H9 (cell line): ENCODE measurements at regions not wholly inside any gene's neighbourhood (a gene's known extent, or its start where the extent isn't known, plus 50 kb on each side); places are given as distances from the start of the nearest gene placed in this dataset.

Experiments
- DNase-seq: peaks from one replicate; pipeline ENCODE4 v3.0.0-alpha.2; 2017
- H2AFZ ChIP-seq: one replicate; pipeline ENCODE4 v1.6.1; 2013; ENCODE audit warnings: mild to moderate bottlenecking, low read length, control low read depth, moderate library complexity
- H2AK5ac ChIP-seq: 2 replicates; pipeline ENCODE4 v1.6.1; 2013; ENCODE audit warnings: low read length, control low read depth, mixed read lengths; ENCODE audit not compliant: insufficient read length
- H2BK120ac ChIP-seq: one replicate; pipeline ENCODE4 v1.6.1; 2013; ENCODE audit warnings: low read depth, mild to moderate bottlenecking, low read length, control low read depth, inconsistent platforms; ENCODE audit not compliant: poor library complexity, severe bottlenecking
- H2BK12ac ChIP-seq: 2 replicates; pipeline ENCODE4 v1.6.1; 2013; ENCODE audit warnings: low read length, control low read depth, mixed read lengths, low read depth; ENCODE audit not compliant: insufficient read length
- H2BK15ac ChIP-seq: 2 replicates; pipeline ENCODE4 v1.6.1; 2013; ENCODE audit warnings: low read depth, low read length, control low read depth
- H2BK20ac ChIP-seq: one replicate; pipeline ENCODE4 v1.6.1; 2013; ENCODE audit warnings: low read depth, mild to moderate bottlenecking, low read length, control low read depth, inconsistent platforms; ENCODE audit not compliant: poor library complexity, severe bottlenecking
- H2BK5ac ChIP-seq: 2 replicates; pipeline ENCODE4 v1.6.1; 2013; ENCODE audit warnings: low read length, control low read depth, mixed read lengths; ENCODE audit not compliant: insufficient read length
- H3K14ac ChIP-seq: 2 replicates; pipeline ENCODE4 v1.6.1; 2013; ENCODE audit warnings: low read length, control low read depth; ENCODE audit not compliant: insufficient read depth
- H3K18ac ChIP-seq: 2 replicates; pipeline ENCODE4 v1.6.1; 2013; ENCODE audit warnings: low read depth, mild to moderate bottlenecking, mixed read lengths, low read length, control low read depth; ENCODE audit not compliant: insufficient read length
- H3K23ac ChIP-seq: 2 replicates; pipeline ENCODE4 v1.6.1; 2013; ENCODE audit warnings: low read length, control low read depth, mixed read lengths, low read depth; ENCODE audit not compliant: insufficient read length
- H3K23me2 ChIP-seq: 2 replicates; pipeline ENCODE4 v1.6.1; 2013; ENCODE audit warnings: low read depth, mild to moderate bottlenecking, mixed read lengths, low read length, control low read depth; ENCODE audit not compliant: insufficient read length, poor library complexity, severe bottlenecking
- H3K27ac ChIP-seq: 2 replicates; pipeline ENCODE4 v1.5.1; 2013; ENCODE audit warnings: low read length, control low read depth, mixed read lengths, low read depth; ENCODE audit not compliant: insufficient read length
- H3K27me3 ChIP-seq: 2 replicates; pipeline ENCODE4 v1.6.1; 2013; ENCODE audit warnings: low read length, control low read depth, inconsistent platforms; ENCODE audit not compliant: insufficient read depth
- H3K4ac ChIP-seq: 2 replicates; pipeline ENCODE4 v1.6.1; 2013; ENCODE audit warnings: low read depth, mild to moderate bottlenecking, control low read depth, inconsistent platforms, low read length, moderate library complexity
- H3K4me1 ChIP-seq: 2 replicates; pipeline ENCODE4 v1.6.1; 2013; ENCODE audit warnings: low read length, control low read depth, inconsistent platforms; ENCODE audit not compliant: insufficient read depth
- H3K4me2 ChIP-seq: 2 replicates; pipeline ENCODE4 v1.6.1; 2013; ENCODE audit warnings: low read length, control low read depth, mixed read lengths; ENCODE audit not compliant: insufficient read length, insufficient read depth
- H3K56ac ChIP-seq: 2 replicates; pipeline ENCODE4 v1.6.1; 2013; ENCODE audit warnings: low read depth, mild to moderate bottlenecking, mixed read lengths, low read length, control low read depth; ENCODE audit not compliant: insufficient read length
- H3K79me1 ChIP-seq: 2 replicates; pipeline ENCODE4 v1.6.1; 2013; ENCODE audit warnings: low read depth, mild to moderate bottlenecking, moderate library complexity, low read length, control low read depth, inconsistent platforms; ENCODE audit not compliant: insufficient read depth, poor library complexity, severe bottlenecking
- H3K79me2 ChIP-seq: 2 replicates; pipeline ENCODE4 v1.6.1; 2013; ENCODE audit warnings: low read length, control low read depth, inconsistent platforms; ENCODE audit not compliant: insufficient read depth
- H3K9ac ChIP-seq: 2 replicates; pipeline ENCODE4 v1.6.1; 2013; ENCODE audit warnings: low read length, control low read depth, mixed read lengths; ENCODE audit not compliant: insufficient read length; ENCODE audit errors: extremely low read depth
- H3K9me3 ChIP-seq: one replicate; pipeline ENCODE4 v1.6.1; 2013; ENCODE audit warnings: low read depth, low read length, inconsistent platforms; ENCODE audit not compliant: control insufficient read depth
- H3T11ph ChIP-seq: one replicate; pipeline ENCODE4 v1.6.1; 2013; ENCODE audit warnings: mild to moderate bottlenecking, low read length, control low read depth, inconsistent platforms
- H4K20me1 ChIP-seq: one replicate; pipeline ENCODE4 v1.6.1; 2013; ENCODE audit not compliant: control insufficient read depth, insufficient read length, insufficient read depth
- H4K5ac ChIP-seq: 2 replicates; pipeline ENCODE4 v1.6.1; 2013; ENCODE audit warnings: low read depth, mild to moderate bottlenecking, mixed read lengths, low read length, control low read depth; ENCODE audit not compliant: insufficient read length
- H4K8ac ChIP-seq: replicated peaks from 2 replicates; pipeline ENCODE4 v1.6.1; 2013; ENCODE audit warnings: low read length, control low read depth, mixed read lengths, low read depth; ENCODE audit not compliant: insufficient read length
- H4K91ac ChIP-seq: 2 replicates; pipeline ENCODE4 v1.6.1; 2013; ENCODE audit warnings: low read depth, mild to moderate bottlenecking, moderate library complexity, mixed read lengths, low read length, control low read depth; ENCODE audit not compliant: insufficient read length
- H3K27ac Mint-ChIP-seq, 3 experiments: 2 replicates in 2 of 3; 3 replicates in 1 of 3; pipeline ENCODE4 v1.8.0; 2020 to 2021; ENCODE audit warnings: mixed read lengths in 3 of 3, mild to moderate bottlenecking in 1 of 3, moderate library complexity in 1 of 3
- H3K27me3 Mint-ChIP-seq: 2 replicates; pipeline ENCODE4 v1.8.0; 2021; ENCODE audit warnings: low read depth, mild to moderate bottlenecking, moderate library complexity, mixed read lengths
- H3K36me3 Mint-ChIP-seq, 3 experiments: 2 replicates in 2 of 3; 3 replicates in 1 of 3; pipeline ENCODE4 v1.8.0; 2020 to 2021; ENCODE audit warnings: low read depth in 3 of 3, mixed read lengths in 3 of 3; ENCODE audit not compliant: insufficient read depth in 1 of 3
- H3K4me1 Mint-ChIP-seq, 2 experiments: 2 replicates each; pipeline ENCODE4 v1.8.0; 2020; ENCODE audit warnings: mixed read lengths in 2 of 2
- H3K4me3 Mint-ChIP-seq, 2 experiments: 2 replicates in 1 of 2; 3 replicates in 1 of 2; pipeline ENCODE4 v1.8.0; 2020 to 2021; ENCODE audit warnings: mild to moderate bottlenecking in 2 of 2, mixed read lengths in 2 of 2, moderate library complexity in 1 of 2
- H3K9me3 Mint-ChIP-seq, 2 experiments: 2 replicates in 1 of 2; 3 replicates in 1 of 2; pipeline ENCODE4 v1.8.0; 2020; ENCODE audit warnings: mild to moderate bottlenecking in 2 of 2, mixed read lengths in 2 of 2, moderate library complexity in 1 of 2
- CTCF ChIP-seq: fragments of 200-600 bp; sonication (generic); conservative IDR thresholded peaks from 3 replicates; pipeline ENCODE4 v1.8.0; 2021; ENCODE audit warnings: antibody characterized with exemption, mild to moderate bottlenecking
- WGBS: extraction: QIAGEN DNeasy Blood & Tissue Kit; methylation state at CpG from one replicate; pipeline ENCODE4 v1.1.7; 2013; ENCODE audit warnings: missing lambda C conversion rate, low lambda C conversion rate, mixed read lengths; ENCODE audit not compliant: insufficient read length; ENCODE audit errors: extremely low coverage; 5-methylcytosine and 5-hydroxymethylcytosine counted together

DNA sequence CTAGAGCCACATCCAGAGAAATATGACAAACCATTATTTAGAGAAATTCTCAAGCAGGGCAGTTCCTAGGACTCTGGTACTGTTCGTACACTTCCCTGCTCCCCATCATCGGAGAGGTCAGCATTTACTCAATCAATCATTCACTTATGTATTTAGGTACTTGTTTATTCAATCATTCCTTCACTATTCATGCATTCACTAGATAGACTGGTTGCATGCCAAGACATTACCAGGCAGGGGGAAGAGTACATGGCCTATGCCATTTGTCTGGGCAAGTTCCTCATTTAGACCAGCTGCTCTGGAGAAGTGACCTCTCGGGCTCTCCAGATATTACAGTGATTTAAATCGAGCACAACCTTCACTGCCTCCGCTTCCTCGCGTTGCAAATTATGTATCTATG lies 603.4 kb downstream of the KCNJ2 start:
- Histone ChIP-seq H3K4me2 (no peak overlapping the region), H2BK15ac (no peak overlapping the region), H3K23me2 (no peaks in the 10 kb centered on the region), H4K20me1 (no peaks in the 10 kb centered on the region), H3K79me2 (no peaks in the 10 kb centered on the region), H3K23ac (no peak overlapping the region), H4K8ac (no peak overlapping the region), H3K27ac (no peak overlapping the region), H2AFZ (no peak overlapping the region), H4K5ac (no peak overlapping the region), H2BK120ac (no peak overlapping the region), H3K9ac (no peak overlapping the region), H2BK12ac (no peak overlapping the region), H3K79me1 (no peaks in the 10 kb centered on the region), H3K18ac (no peak overlapping the region), H3K27me3 (no peaks in the 10 kb centered on the region), H3K9me3 (no peaks in the 10 kb centered on the region), H3K4ac (no peak overlapping the region), H3K4me1 (no peaks in the 10 kb centered on the region), H3K56ac (no peak overlapping the region), H2BK5ac (no peak overlapping the region), H3K14ac (no peak overlapping the region), H2BK20ac (no peak overlapping the region), H4K91ac (no peak overlapping the region), H2AK5ac (no peak overlapping the region), H3T11ph (no peak overlapping the region)
- no peak for TF ChIP-seq CTCF
- H3K27ac Mint-ChIP-seq, result no peak overlapping the region
- no peak overlapping the region for H3K4me3 Mint-ChIP-seq
- no peaks in the 10 kb centered on the region for H3K9me3 Mint-ChIP-seq
- peaks cover 0 to 4% of the 10 kb centered on the region in 2 experiments; a peak in 2 of 4 replicates for H3K4me1 Mint-ChIP-seq
- no peaks in the 10 kb centered on the region; the same call in 1 of the 2 replicates for H3K27me3 Mint-ChIP-seq
- WGBS, result no CpG with 5 or more reads among the region's 7 CpGs
- no peaks in the 10 kb centered on the region for H3K36me3 Mint-ChIP-seq
- no peak for DNase-seq
